GM12891 (cell line): ENCODE measurements at regions not wholly inside any gene's neighbourhood (a gene's known extent, or its start where the extent isn't known, plus 50 kb on each side); places are given as distances from the start of the nearest gene placed in this dataset.

Experiments used
- POLR2A ChIP-seq: IDR thresholded peaks from 2 replicates; pipeline ENCODE4 v1.6.1; 2011; ENCODE audit warnings: low read depth, low read length, control low read depth
- POLR2AphosphoS5 ChIP-seq: IDR thresholded peaks from 2 replicates; pipeline ENCODE4 v1.6.1; 2011; ENCODE audit warnings: low read depth, low read length, control low read depth
- POU2F2 ChIP-seq: IDR thresholded peaks from 2 replicates; pipeline ENCODE4 v1.6.1; 2011; ENCODE audit warnings: low read depth, mild to moderate bottlenecking, control low read depth, low read length, moderate library complexity
- SPI1 ChIP-seq: IDR thresholded peaks from 2 replicates; pipeline ENCODE4 v1.6.1; 2011; ENCODE audit warnings: low read depth, low read length, control low read depth

DNA sequence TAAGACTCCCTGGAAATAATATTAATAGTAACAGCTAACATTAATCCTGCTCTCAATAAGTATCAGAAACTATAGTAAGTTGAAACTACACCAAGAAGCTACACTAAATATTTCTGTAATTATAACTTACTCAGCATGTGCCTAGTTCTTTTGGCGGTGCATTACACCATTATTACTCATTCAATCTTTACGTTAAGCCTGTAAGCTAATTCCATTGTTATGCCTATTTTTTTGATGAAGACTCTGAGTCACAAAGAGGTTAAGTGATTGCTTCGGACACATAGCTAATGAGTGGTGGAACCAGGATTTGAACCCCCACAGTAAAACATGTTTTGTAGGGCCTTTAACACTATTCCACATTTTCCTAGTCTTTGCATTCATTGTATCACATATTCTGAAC lies 111.6 kb downstream of the RASSF10 start:
- no peak for TF ChIP-seq POLR2A
- TF ChIP-seq POU2F2, result no peak
- TF ChIP-seq POLR2AphosphoS5, result no peak
- no peak for TF ChIP-seq SPI1
